AG04449 (cell line): ENCODE measurements at regions not wholly inside any gene's neighbourhood (a gene's known extent, or its start where the extent isn't known, plus 50 kb on each side); places are given as distances from the start of the nearest gene placed in this dataset.

Experiments used
- CTCF ChIA-PET: fragments of 350-600 bp; formaldehyde crosslinking; extraction: SDS; loops from one replicate; lab custom pipeline; 2021; ENCODE audit warnings: antibody characterized with exemption; lab: Yijun Ruan, JAX
- POLR2A ChIA-PET: fragments of 400-600, 350-600 bp; formaldehyde crosslinking; extraction: SDS; loops from one replicate; lab custom pipeline; 2020; ENCODE audit warnings: antibody characterized with exemption, inconsistent platforms; lab: Yijun Ruan, JAX
- DNase-seq: peaks from one replicate; pipeline ENCODE4 v3.0.0-alpha.2; 2010; ENCODE audit warnings: low read depth, low spot score
- H3K4me3 ChIP-seq: 2 replicates; pipeline ENCODE4 v1.5.1; 2011; ENCODE audit warnings: low read depth, mild to moderate bottlenecking, control low read depth, low read length
- CTCF ChIP-seq: IDR thresholded peaks from one replicate; pipeline ENCODE4 v1.5.1; 2011; ENCODE audit warnings: mild to moderate bottlenecking, moderate library complexity, low read length, control low read depth, inconsistent platforms; ENCODE audit not compliant: insufficient read depth; ENCODE audit errors: missing control alignments

GRCh38 chr13:111482806-111483620 lies 162.6 kb downstream of the TEX29 start:
- no peak for DNase-seq
- POLR2A ChIA-PET: no interaction called here
- H3K4me3 ChIP-seq: no peak overlapping the region
- CTCF ChIA-PET: no interaction called here
- TF ChIP-seq CTCF: no peak

- H3K4me3 ChIP-seq: no peak overlapping the region
- DNase-seq: no peak
- TF ChIP-seq CTCF: no peak
- ChIA-PET CTCF (interaction anchor here (0.9 kb wide), 1 partner anchor 10 kb away, joined by 3 read pairs; no protein-coding TSS in a partner anchor), POLR2A (no interaction called here)
These were observed 163.2 kb downstream of the TEX29 start for GRCh38 chr13:111483621-111483987.

GRCh38 chr13:111484141-111484925 lies 163.9 kb downstream of the TEX29 start:
- DNase-seq: no peak
- no peak overlapping the region for H3K4me3 ChIP-seq
- no peak for TF ChIP-seq CTCF
- POLR2A ChIA-PET: no interaction called here
- CTCF ChIA-PET: interaction anchor here (0.7 to 0.9 kb wide), 2 partner anchors 10 to 1123 kb away, joined by 3 read pairs; no protein-coding TSS in a partner anchor

- ChIA-PET POLR2A (no interaction called here), CTCF (no interaction called here)
- DNase-seq: no peak
- no peak for TF ChIP-seq CTCF
- H3K4me3 ChIP-seq: no peak overlapping the region
These were observed 164.5 kb downstream of the TEX29 start for GRCh38 chr13:111484959-111485358.

GRCh38 chr13:111485491-111486250 lies 165.2 kb downstream of the TEX29 start:
- H3K4me3 ChIP-seq: no peak overlapping the region
- ChIA-PET POLR2A (no interaction called here), CTCF (interaction anchor here (0.9 kb wide), 1 partner anchor 11 kb away, joined by 5 read pairs; no protein-coding TSS in a partner anchor)
- no peak for DNase-seq
- TF ChIP-seq CTCF: no peak
